ENCODE measurements at regions not wholly inside any gene's neighbourhood (a gene's known extent, or its start where the extent isn't known, plus 50 kb on each side); places are given as distances from the start of the nearest gene placed in this dataset.
"Not testable (repeated sequence)": the region's sequence is repeated elsewhere in the genome, so short reads cannot be mapped to it uniquely, and the experiment has no call there.

DNA sequence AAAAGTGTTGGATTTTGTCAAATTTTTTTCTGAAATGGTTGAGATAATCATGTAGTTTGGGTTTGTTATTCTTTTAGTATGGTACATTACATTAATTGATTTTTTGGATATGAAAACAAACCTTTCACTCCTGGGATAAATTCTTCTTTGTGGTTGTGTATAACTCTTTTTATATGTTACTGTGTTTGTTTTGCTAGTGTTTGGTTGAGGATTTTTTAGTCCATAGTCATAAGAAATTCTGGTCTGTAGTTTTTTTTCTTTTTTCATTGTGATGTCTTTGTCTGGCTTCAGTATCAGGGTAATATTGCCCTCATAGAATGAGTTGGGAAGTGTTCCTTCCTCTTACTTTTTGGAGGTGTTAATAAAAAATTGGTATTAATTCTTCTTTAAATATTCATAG, 122.2 kb upstream of the ATXN1 start:
- H3K36me3 ChIP-seq (ENCODE audit: insufficient read depth), result no peaks in the 10 kb centered on the region
- H3K4me3 ChIP-seq (ENCODE audit: low read depth, low read length), result no peak overlapping the region
- no peak overlapping the region for H3K27ac ChIP-seq (ENCODE audit: low read depth)
- H3K4me1 ChIP-seq (ENCODE audit: insufficient read depth), result no peaks in the 10 kb centered on the region
- DNase-seq (ENCODE audit: extremely low spot score), result no peak

DNA sequence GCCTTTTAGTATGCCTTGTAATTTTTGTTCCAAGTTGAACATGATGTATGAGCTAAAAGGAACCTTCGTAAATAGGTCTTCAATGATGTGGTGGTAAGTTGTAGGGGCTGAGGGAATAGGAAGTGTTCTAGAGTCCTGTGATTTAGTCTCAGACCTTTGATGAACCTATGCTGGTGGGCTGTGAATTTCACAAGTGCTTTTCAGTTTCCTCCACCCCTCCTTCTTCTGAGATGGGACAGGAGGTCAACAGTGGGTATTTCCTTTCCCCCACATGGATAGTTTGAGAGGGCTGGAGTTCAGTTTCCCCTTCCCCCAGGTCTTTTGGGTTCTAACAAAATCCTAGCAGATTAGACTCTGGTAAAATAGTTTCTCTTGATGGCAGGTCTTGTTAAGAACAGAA, 121.0 kb upstream of the ATXN1 start:
- 91% methylated on average over 1 of the region's 1 CpG for WGBS
- Histone ChIP-seq H3K4me3 (ENCODE audit: low read depth, low read length) (no peak overlapping the region), H3K36me3 (ENCODE audit: insufficient read depth) (no peaks in the 10 kb centered on the region), H3K27ac (ENCODE audit: low read depth) (no peak overlapping the region), H3K4me1 (ENCODE audit: insufficient read depth) (no peaks in the 10 kb centered on the region)
- DNase-seq (ENCODE audit: extremely low spot score), result no peak

DNA sequence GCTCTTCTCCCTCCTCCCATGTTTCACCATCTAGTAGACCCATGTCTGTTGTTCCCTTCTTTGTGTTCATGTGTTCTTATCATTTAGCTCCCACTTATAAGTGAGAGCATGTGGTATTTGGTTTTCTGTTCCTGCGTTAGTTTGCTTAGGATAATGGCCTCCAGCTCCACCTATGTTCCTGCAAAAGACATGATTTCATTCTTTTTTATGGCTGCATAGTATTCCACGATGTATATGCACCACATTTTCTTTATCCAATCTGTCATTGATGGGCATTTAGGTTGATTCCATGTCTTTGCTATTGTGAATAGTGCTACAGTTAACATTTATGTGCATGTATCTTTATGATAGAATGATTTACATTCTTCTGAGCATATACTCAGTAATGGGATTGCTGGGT, 115.6 kb upstream of the ATXN1 start:
- 88% methylated on average over 2 of the region's 2 CpGs for WGBS
- not testable (repeated sequence) for DNase-seq (ENCODE audit: extremely low spot score); H3K27ac ChIP-seq (ENCODE audit: low read depth)

DNA sequence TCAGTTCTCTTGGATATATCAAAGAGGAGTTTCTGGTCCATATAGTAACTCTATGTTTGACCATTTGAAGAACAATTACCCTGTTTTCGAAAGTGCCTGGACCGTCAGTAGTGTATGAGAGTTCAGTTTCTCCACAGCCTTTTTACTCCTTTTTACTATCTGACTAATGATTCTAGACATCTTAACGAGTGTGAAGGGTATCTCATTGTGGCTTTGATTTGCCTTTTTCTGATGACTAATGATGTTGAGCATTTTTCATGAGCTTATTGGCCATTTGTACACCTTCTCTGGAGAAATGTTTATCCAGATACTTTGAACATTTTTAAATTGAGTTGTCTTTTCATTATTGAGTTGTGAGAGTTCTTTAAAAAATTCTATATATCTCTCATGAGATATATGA, 114.9 kb upstream of the ATXN1 start:
- Histone ChIP-seq H3K36me3 (ENCODE audit: insufficient read depth) (no peaks in the 10 kb centered on the region), H3K4me1 (ENCODE audit: insufficient read depth) (no peaks in the 10 kb centered on the region), H3K4me3 (ENCODE audit: low read depth, low read length) (no peak overlapping the region), H3K27ac (ENCODE audit: low read depth) (no peak overlapping the region)
- DNase-seq (ENCODE audit: extremely low spot score), result no peak
- WGBS, result 73% methylated on average over 3 of the region's 3 CpGs

More for the DNA sequence above, 115.6 kb upstream of the ATXN1 start:
- not testable (repeated sequence) for H3K4me3 ChIP-seq (ENCODE audit: low read depth, low read length); H3K36me3 ChIP-seq (ENCODE audit: insufficient read depth); H3K4me1 ChIP-seq (ENCODE audit: insufficient read depth)

DNA sequence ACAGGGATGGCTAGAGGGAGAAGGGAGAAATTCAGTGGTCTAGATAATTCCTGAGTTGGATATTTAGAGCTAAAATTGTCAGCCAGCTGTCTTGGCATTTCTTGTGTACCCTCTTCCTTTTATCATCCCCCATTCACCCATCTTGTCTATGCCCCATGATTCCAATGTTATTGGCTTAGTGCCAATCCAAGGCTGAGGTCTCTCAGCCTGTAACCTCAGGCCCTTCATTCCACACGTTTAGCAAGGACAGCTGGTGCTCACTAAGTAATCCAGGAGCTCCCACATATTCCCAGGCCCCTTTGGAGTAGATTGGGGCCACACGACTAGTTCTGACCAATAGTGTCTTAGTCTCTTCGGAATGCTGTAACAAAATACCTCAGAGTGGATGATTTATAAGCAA, 112.4 kb upstream of the ATXN1 start:
- H3K27ac ChIP-seq (ENCODE audit: low read depth), result no peak overlapping the region
- WGBS, result 69% methylated on average over 3 of the region's 3 CpGs
- H3K4me1 ChIP-seq (ENCODE audit: insufficient read depth), result no peaks in the 10 kb centered on the region
- H3K36me3 ChIP-seq (ENCODE audit: insufficient read depth), result no peaks in the 10 kb centered on the region
- no peak overlapping the region for H3K4me3 ChIP-seq (ENCODE audit: low read depth, low read length)
- DNase-seq (ENCODE audit: extremely low spot score), result no peak

DNA sequence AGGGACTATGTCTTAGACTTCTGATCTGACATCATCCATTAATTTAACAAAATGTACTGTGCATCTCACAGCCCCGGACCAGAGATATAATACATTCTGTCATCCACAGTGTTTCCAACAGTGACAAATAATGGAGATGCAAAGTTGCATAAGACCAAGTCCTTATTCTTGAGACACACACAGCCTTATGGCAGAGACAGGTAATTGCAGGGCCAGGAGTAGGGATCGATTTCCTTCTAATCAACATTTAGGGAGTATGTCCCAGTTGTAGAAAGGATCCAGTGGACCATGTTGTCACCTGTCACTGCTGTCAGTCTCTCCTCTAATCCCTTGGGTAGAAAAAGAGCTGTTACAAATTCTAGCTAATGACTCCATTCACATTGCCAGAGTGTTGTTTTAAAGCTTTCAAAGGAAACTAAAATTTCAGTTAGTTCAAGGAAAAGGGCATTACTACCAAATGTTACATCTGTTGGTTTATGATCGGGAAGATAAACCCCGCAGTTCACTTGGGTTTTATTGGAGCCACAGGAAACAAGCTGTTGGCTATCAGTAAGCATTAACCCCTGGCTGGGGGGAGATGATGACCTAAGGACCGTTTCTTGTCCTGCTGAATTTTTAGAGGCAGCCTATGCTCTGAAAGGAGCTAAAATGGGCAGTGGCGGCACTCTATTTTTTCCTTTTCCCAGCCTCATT, 111.4 kb upstream of the ATXN1 start:
- Histone ChIP-seq H3K36me3 (ENCODE audit: insufficient read depth) (no peaks in the 10 kb centered on the region), H3K27ac (ENCODE audit: low read depth) (no peak overlapping the region), H3K4me3 (ENCODE audit: low read depth, low read length) (no peak overlapping the region), H3K4me1 (ENCODE audit: insufficient read depth) (no peaks in the 10 kb centered on the region)
- no peak for DNase-seq (ENCODE audit: extremely low spot score)
- 43% methylated on average over 6 of the region's 6 CpGs for WGBS

DNA sequence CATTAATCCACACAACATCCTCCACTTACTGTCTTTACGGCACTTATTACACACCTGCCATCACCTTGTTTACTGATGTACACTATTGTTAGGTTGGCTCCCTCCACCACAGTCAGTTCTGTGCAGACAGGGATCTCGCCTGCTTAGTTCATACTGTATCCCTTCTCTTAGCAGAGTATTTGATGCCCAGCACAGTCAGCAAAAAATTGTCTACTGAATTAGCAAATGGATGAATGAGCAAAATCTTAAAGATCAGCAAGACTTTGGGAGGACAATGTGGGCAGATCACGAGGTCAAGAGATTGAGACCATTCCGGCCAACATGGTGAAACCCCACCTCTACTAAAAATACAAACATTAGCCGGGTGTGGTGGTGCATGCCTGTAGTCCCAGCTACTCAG, 109.8 kb upstream of the ATXN1 start:
- H3K36me3 ChIP-seq (ENCODE audit: insufficient read depth), result no peaks in the 10 kb centered on the region
- H3K27ac ChIP-seq (ENCODE audit: low read depth), result no peak overlapping the region
- no peak overlapping the region for H3K4me3 ChIP-seq (ENCODE audit: low read depth, low read length)
- WGBS, result 95% methylated on average over 5 of the region's 5 CpGs
- no peaks in the 10 kb centered on the region for H3K4me1 ChIP-seq (ENCODE audit: insufficient read depth)
- no peak for DNase-seq (ENCODE audit: extremely low spot score)

DNA sequence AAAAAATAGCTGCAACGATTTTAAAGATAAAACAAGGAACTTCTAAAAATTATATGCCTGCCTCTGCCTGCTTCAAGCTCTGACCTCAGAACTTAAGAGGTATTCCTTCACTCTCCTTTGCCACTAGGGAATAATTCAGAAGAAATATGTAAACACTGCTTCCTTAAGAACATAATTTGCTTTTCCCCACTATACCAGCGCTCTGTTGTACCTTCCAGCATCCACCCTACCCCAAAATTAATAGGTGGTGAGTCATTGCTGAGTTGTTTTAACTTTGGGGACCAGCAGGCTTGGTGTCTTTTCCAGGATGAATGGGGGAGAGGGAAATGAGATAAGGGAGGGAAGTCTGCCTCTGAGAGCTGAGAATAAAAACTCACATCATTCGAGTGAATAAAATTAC, 107.7 kb upstream of the ATXN1 start:
- H3K27ac ChIP-seq (ENCODE audit: low read depth), result no peak overlapping the region
- WGBS, result 43% methylated on average over 3 of the region's 3 CpGs
- no peaks in the 10 kb centered on the region for H3K36me3 ChIP-seq (ENCODE audit: insufficient read depth)
- DNase-seq (ENCODE audit: extremely low spot score), result no peak
- no peak overlapping the region for H3K4me3 ChIP-seq (ENCODE audit: low read depth, low read length)
- no peaks in the 10 kb centered on the region for H3K4me1 ChIP-seq (ENCODE audit: insufficient read depth)

DNA sequence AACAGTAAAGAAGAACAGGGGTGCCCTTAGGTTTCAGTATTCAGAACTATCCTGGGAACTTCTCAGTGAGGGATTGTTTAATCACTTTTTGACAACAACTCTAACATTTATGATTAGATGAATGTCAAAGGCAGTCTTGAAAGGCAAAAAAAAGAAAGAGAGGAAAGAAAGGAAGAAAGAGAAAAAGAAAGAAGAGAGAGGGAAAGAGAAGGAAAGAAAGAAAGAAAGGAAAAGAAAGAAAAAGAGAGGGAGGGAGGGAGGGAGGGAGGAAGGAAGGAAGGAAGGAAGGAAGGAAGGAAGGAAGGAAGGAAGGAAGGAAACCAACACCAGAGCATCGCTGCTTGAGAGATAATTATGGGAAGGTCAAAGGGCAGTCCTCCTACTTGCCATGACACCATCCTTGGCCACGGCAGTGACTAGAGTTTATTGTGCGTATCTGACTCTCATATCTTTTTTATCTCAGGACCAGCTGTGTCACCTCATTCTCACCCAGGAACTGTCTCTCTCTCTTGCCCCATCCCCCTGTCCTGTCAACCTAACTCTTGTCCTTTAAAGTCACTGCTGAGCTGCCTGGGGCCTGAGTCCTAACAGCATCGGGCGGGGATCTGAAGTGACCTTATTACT, 96.8 kb upstream of the ATXN1 start:
- Histone ChIP-seq H3K27ac (ENCODE audit: low read depth) (no peak overlapping the region), H3K36me3 (ENCODE audit: insufficient read depth) (no peaks in the 10 kb centered on the region), H3K4me3 (ENCODE audit: low read depth, low read length) (no peak overlapping the region), H3K4me1 (ENCODE audit: insufficient read depth) (no peaks in the 10 kb centered on the region)
- 63% methylated on average over 5 of the region's 5 CpGs for WGBS
- DNase-seq (ENCODE audit: extremely low spot score), result no peak

DNA sequence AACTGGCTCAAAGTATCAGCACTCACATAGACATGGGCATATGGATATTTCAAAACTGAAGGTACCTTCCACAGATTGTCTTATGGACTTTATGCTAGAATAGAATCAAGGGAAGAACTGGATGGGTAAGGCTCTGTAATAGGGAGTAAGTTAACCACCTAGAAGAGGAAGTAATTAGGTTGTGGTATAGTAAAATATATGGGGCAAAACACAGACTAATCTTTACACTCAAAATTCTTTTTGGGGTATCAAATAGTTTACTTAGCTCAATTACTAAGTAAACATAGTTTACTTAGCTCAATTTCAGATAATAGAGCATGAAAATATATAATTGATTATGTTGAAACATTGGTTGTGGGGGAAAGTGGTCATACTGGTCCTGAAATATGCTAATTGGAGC, 94.2 kb upstream of the ATXN1 start:
- H3K4me3 ChIP-seq (ENCODE audit: low read depth, low read length), result no peak overlapping the region
- DNase-seq (ENCODE audit: extremely low spot score), result no peak
- H3K27ac ChIP-seq (ENCODE audit: low read depth), result no peak overlapping the region
- H3K36me3 ChIP-seq (ENCODE audit: insufficient read depth), result no peaks in the 10 kb centered on the region
- H3K4me1 ChIP-seq (ENCODE audit: insufficient read depth), result no peaks in the 10 kb centered on the region

DNA sequence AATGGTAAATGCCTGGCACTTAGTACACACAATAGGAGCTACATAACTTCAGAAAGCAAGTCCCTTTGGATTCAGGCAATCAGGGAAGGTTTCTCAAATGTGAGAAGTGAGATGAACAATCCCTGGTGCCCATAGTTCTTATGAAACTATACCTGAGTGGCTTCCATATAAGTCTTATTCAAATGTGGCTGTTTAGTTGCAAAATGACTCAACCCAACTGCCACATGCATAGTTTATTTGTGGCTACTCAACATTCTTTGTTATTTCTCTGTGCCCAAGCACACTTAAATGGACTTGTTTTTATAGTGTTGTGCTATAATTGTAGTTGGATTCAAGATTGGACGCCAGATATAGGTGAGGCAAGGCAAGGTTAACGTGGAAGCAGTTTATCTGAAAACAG, 93.7 kb upstream of the ATXN1 start:
- 70% methylated on average over 2 of the region's 2 CpGs for WGBS
- no peak for DNase-seq (ENCODE audit: extremely low spot score)

DNA sequence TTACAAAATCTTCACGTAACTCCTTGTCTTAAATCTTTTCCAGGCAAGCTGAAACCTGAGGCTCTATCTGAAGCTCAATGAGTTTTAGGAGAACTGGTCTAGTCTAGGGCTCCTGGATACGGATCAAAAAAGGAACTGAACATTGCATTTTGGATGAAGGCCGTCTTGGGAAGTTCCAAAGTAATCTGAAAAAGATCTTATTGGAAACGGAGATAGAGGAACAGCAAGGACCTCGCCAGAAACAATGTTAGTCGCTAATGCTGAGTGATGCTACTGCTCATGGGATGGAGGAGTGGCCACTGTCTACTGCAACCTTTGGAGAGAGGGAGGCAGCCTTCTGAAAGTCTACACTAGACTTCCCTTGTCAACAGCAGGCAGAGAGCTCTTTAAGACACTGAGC, 91.4 kb upstream of the ATXN1 start:
- no peaks in the 10 kb centered on the region for H3K4me1 ChIP-seq (ENCODE audit: insufficient read depth)
- no peak for DNase-seq (ENCODE audit: extremely low spot score)
- no peaks in the 10 kb centered on the region for H3K36me3 ChIP-seq (ENCODE audit: insufficient read depth)
- no peak overlapping the region for H3K4me3 ChIP-seq (ENCODE audit: low read depth, low read length)
- H3K27ac ChIP-seq (ENCODE audit: low read depth), result no peak overlapping the region
- WGBS, result 83% methylated on average over 6 of the region's 6 CpGs

More for the DNA sequence above, 93.7 kb upstream of the ATXN1 start:
- no peak overlapping the region for H3K4me3 ChIP-seq (ENCODE audit: low read depth, low read length)
- H3K36me3 ChIP-seq (ENCODE audit: insufficient read depth), result no peaks in the 10 kb centered on the region
- no peak overlapping the region for H3K27ac ChIP-seq (ENCODE audit: low read depth)
- no peaks in the 10 kb centered on the region for H3K4me1 ChIP-seq (ENCODE audit: insufficient read depth)

DNA sequence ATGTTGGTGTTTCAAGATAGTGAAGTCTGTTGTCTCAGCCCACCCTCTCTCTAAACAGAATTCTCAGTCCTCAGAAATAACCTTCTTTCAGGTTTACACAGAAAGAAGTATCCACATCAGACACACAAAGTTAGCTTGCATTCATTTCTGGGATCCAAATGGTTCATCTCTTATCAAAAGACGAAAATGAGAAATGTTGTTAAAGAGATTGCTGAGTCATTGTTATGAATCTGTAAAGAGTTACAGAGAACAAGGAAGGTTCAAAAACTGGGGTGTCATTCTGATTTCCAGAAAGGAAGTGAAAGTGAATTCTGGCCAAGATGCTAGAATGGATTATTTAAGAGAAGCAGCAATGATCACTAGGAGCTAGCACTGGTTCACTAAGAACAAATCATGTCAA, 90.5 kb upstream of the ATXN1 start:
- no peaks in the 10 kb centered on the region for H3K4me1 ChIP-seq (ENCODE audit: insufficient read depth)
- DNase-seq (ENCODE audit: extremely low spot score), result no peak
- 22% methylated on average over 1 of the region's 1 CpG for WGBS
- no peak overlapping the region for H3K27ac ChIP-seq (ENCODE audit: low read depth)
- no peak overlapping the region for H3K4me3 ChIP-seq (ENCODE audit: low read depth, low read length)
- no peaks in the 10 kb centered on the region for H3K36me3 ChIP-seq (ENCODE audit: insufficient read depth)

DNA sequence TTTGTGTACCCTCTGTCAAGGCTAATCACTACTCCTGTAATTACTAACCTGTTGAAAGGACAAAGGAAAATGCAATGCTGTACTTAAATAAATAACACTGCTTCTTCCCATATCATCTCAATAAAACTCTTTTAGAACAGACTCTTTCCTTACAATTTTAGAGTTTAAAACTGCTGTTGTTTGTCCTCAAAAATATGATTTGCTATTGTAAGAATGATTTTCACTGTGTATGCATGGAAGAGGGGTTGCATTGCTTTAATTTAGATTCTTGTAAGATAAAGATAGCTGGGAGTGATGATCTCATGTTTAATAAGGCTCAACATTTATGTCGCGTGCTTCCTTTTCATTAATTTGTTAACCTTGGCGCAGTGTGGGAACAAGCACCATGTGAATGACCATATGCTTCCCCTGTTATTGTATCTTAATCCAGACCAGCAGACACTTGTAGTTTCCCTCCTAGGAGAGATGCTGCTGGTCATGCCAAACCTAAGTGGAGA, 89.8 kb upstream of the ATXN1 start:
- Histone ChIP-seq H3K4me1 (ENCODE audit: insufficient read depth) (no peaks in the 10 kb centered on the region), H3K27ac (ENCODE audit: low read depth) (no peak overlapping the region), H3K4me3 (ENCODE audit: low read depth, low read length) (no peak overlapping the region), H3K36me3 (ENCODE audit: insufficient read depth) (no peaks in the 10 kb centered on the region)
- DNase-seq (ENCODE audit: extremely low spot score), result no peak
- 81% methylated on average over 3 of the region's 3 CpGs for WGBS

DNA sequence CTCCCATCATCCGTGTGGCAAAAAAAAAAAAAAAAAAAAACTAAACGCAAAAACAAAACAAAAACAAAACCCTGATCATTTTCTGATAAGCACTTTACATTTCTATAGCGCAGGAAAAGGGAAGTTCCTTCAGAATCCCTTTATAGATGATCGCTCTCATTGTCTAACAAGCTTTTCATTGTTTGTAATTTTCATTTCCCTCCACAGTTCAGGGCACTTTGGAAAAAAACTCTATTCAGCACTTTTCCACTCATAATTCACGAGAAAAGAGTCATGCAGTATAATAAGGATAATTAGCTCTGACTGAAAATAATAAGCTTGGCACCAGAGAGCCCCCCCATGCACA, 89.4 kb upstream of the ATXN1 start:
- DNase-seq (ENCODE audit: extremely low spot score), result no peak
- no peaks in the 10 kb centered on the region for H3K36me3 ChIP-seq (ENCODE audit: insufficient read depth)
- H3K27ac ChIP-seq (ENCODE audit: low read depth), result no peak overlapping the region
- WGBS, result 71% methylated on average over 5 of the region's 5 CpGs
- H3K4me1 ChIP-seq (ENCODE audit: insufficient read depth), result no peaks in the 10 kb centered on the region
- no peak overlapping the region for H3K4me3 ChIP-seq (ENCODE audit: low read depth, low read length)

All from urinary bladder (tissue), 3 donors.